NT2/D1 (cell line): ENCODE measurements at regions not wholly inside any gene's neighbourhood (a gene's known extent, or its start where the extent isn't known, plus 50 kb on each side); places are given as distances from the start of the nearest gene placed in this dataset.

Source experiments
- SUZ12 ChIP-seq: IDR thresholded peaks from 2 replicates; pipeline ENCODE4 v1.6.1; 2011; ENCODE audit not compliant: insufficient read length, insufficient read depth; ENCODE audit errors: extremely low read depth
- YY1 ChIP-seq: IDR thresholded peaks from 2 replicates; pipeline ENCODE4 v1.6.1; 2011; ENCODE audit not compliant: insufficient read length, insufficient read depth
- ZNF274 ChIP-seq: IDR thresholded peaks from 2 replicates; pipeline ENCODE4 v1.6.1; 2011; ENCODE audit warnings: mild to moderate bottlenecking, low read depth, low read length

DNA sequence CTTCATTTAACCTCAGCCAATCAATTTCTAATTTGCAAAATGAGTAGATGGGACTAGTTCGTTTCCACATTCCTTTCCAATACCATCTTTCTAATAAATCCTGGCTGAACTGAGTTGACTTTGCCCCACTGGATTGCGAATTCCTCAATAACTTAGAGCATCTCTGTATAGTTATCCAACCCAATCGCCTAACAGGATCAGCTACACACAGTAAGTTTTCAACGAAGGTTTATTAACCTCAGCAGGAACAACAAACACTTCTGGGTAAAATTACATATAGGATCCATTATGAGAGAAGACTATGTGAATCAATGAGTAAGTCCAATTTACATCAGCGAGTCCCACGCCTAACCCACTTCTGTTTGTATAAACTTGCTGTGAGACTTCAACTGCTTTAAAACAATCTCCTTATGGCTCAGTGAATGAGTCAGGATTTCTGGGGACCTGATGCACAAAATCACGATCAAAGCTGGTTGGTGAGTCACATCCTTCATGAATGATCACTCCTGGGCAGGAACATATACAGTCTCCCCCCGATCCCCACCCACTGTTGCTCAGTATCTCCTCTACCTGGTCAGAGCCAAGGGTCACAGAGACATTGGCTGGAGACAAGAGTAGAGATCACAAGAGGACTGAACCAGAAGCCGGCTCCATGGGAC, 142.8 kb downstream of the EDEM1 start:
- no peak for TF ChIP-seq ZNF274
- TF ChIP-seq SUZ12: no peak
- TF ChIP-seq YY1: no peak
